ENCODE measurements at regions not wholly inside any gene's neighbourhood (a gene's known extent, or its start where the extent isn't known, plus 50 kb on each side); places are given as distances from the start of the nearest gene placed in this dataset.

DNA sequence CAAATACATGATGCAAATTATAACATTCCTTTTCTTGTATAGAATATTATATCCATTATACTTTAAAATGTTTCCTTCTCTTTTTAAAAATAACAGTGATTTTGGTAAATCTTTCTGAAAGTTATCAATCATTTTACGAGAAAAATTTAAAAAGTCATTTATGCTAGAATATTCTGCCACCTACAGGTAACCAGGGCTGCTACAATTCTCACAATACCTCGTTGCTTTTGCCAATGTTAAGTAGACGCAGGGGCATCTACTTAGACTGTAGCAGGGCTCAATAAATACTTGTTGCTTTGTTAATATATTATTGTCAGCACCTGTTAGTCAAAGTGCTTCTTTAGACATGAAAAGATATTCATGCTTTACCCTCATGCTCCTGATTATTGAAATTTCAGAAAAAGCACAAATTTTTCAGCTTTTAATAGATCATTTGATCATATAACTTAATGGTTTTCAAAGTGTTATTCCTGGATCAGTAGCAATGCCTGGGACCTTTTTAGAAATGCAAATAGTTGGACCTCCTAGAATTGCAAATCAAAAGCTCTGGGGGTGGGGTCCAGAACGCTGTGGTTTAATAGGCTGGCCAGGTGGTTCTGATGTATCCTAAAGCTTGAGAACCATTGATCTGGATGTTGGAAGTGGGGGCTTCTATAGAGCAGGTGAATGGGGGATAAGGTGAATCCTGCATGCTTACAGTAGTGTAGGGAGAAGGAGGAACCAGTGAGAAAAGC lies 223.6 kb upstream of the PDZRN3 start:
- no TSS peak for BruUV-seq (replicated peaks)
- ChIA-PET CTCF (interaction anchor here (0.9 kb wide), 1 partner anchor 340 kb away, joined by 3 read pairs; no protein-coding TSS in a partner anchor), POLR2A (ENCODE audit: low non-redundant PET) (no interaction called here)
- Histone ChIP-seq H3K4me3 (ENCODE audit: low read depth, low read length, poor library complexity, severe bottlenecking) (no peak overlapping the region), H3K27me3 (replicated peaks; ENCODE audit: insufficient read depth, low read depth, low read length, poor library complexity) (no peaks in the 10 kb centered on the region), H3K9me3 (ENCODE audit: low read depth, low read length, poor library complexity, severe bottlenecking) (no peaks in the 10 kb centered on the region), H3K4me1 (ENCODE audit: insufficient read depth, low read length, poor library complexity, severe bottlenecking) (no peaks in the 10 kb centered on the region), H3K27ac (ENCODE audit: low read depth, low read length, poor library complexity, severe bottlenecking) (no peak overlapping the region), H3K36me3 (ENCODE audit: insufficient read depth, low read length, poor library complexity, severe bottlenecking) (no peaks in the 10 kb centered on the region)
- intact Hi-C loops (cut with micrococcal nuclease; ENCODE audit: unreplicated experiment), result loop anchor here (1.0 kb wide), 1 partner anchor 340 kb away; no protein-coding TSS in a partner anchor
- peak; percentile 2 for DNase-seq (ENCODE audit: low spot score)
- TF ChIP-seq, protein P1, sequence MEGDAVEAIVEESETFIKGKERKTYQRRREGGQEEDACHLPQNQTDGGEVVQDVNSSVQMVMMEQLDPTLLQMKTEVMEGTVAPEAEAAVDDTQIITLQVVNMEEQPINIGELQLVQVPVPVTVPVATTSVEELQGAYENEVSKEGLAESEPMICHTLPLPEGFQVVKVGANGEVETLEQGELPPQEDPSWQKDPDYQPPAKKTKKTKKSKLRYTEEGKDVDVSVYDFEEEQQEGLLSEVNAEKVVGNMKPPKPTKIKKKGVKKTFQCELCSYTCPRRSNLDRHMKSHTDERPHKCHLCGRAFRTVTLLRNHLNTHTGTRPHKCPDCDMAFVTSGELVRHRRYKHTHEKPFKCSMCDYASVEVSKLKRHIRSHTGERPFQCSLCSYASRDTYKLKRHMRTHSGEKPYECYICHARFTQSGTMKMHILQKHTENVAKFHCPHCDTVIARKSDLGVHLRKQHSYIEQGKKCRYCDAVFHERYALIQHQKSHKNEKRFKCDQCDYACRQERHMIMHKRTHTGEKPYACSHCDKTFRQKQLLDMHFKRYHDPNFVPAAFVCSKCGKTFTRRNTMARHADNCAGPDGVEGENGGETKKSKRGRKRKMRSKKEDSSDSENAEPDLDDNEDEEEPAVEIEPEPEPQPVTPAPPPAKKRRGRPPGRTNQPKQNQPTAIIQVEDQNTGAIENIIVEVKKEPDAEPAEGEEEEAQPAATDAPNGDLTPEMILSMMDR (conservative IDR thresholded peaks at IDR 0.05; ENCODE audit: low read depth, low read length), result peak; percentile 56
- no peak for TF ChIP-seq EZH2 (IDR thresholded peaks at IDR 0.05; ENCODE audit: borderline replicate concordance, low read depth, low read length, poor library complexity, severe bottlenecking)

- intact Hi-C loops (cut with micrococcal nuclease; ENCODE audit: unreplicated experiment), result no loop called here
- no TSS peak for BruUV-seq (replicated peaks)
- Histone ChIP-seq H3K4me3 (ENCODE audit: low read depth, low read length, poor library complexity, severe bottlenecking) (no peak overlapping the region), H3K27me3 (replicated peaks; ENCODE audit: insufficient read depth, low read depth, low read length, poor library complexity) (no peaks in the 10 kb centered on the region), H3K36me3 (ENCODE audit: insufficient read depth, low read length, poor library complexity, severe bottlenecking) (no peaks in the 10 kb centered on the region), H3K27ac (ENCODE audit: low read depth, low read length, poor library complexity, severe bottlenecking) (no peak overlapping the region), H3K4me1 (ENCODE audit: insufficient read depth, low read length, poor library complexity, severe bottlenecking) (no peaks in the 10 kb centered on the region), H3K9me3 (ENCODE audit: low read depth, low read length, poor library complexity, severe bottlenecking) (no peaks in the 10 kb centered on the region)
- ChIA-PET POLR2A (ENCODE audit: low non-redundant PET) (no interaction called here), CTCF (interaction anchor here (0.7 kb wide), 1 partner anchor 338 kb away, joined by 3 read pairs; no protein-coding TSS in a partner anchor)
- no peak for TF ChIP-seq EZH2 (IDR thresholded peaks at IDR 0.05; ENCODE audit: borderline replicate concordance, low read depth, low read length, poor library complexity, severe bottlenecking)
- TF ChIP-seq, protein P1 (conservative IDR thresholded peaks at IDR 0.05; ENCODE audit: low read depth, low read length), result no peak
- DNase-seq (ENCODE audit: low spot score), result peak; percentile 3
Observed at GRCh38 chr3:73846951-73847350, 222.2 kb upstream of the PDZRN3 start.

- no TSS peak for BruUV-seq (replicated peaks)
- H3K27me3 ChIP-seq (replicated peaks; ENCODE audit: insufficient read depth, low read depth, low read length, poor library complexity), result no peaks in the 10 kb centered on the region
- intact Hi-C loops (cut with micrococcal nuclease; ENCODE audit: unreplicated experiment), result no loop called here
- TF ChIP-seq, protein P1 (conservative IDR thresholded peaks at IDR 0.05; ENCODE audit: low read depth, low read length), result no peak
- TF ChIP-seq EZH2 (IDR thresholded peaks at IDR 0.05; ENCODE audit: borderline replicate concordance, low read depth, low read length, poor library complexity, severe bottlenecking), result no peak
- ChIA-PET CTCF (no interaction called here), POLR2A (ENCODE audit: low non-redundant PET) (no interaction called here)
- no peaks in the 10 kb centered on the region for H3K36me3 ChIP-seq (ENCODE audit: insufficient read depth, low read length, poor library complexity, severe bottlenecking)
- no peaks in the 10 kb centered on the region for H3K4me1 ChIP-seq (ENCODE audit: insufficient read depth, low read length, poor library complexity, severe bottlenecking)
- DNase-seq (ENCODE audit: low spot score), result no peak
- H3K27ac ChIP-seq (ENCODE audit: low read depth, low read length, poor library complexity, severe bottlenecking), result no peak overlapping the region
- no peak overlapping the region for H3K4me3 ChIP-seq (ENCODE audit: low read depth, low read length, poor library complexity, severe bottlenecking)
- H3K9me3 ChIP-seq (ENCODE audit: low read depth, low read length, poor library complexity, severe bottlenecking), result no peaks in the 10 kb centered on the region
Observed at GRCh38 chr3:73839032-73839431, 214.3 kb upstream of the PDZRN3 start.
